GM19324 (cell line): ENCODE measurements at regions not wholly inside any gene's neighbourhood (a gene's known extent, or its start where the extent isn't known, plus 50 kb on each side); places are given as distances from the start of the nearest gene placed in this dataset.

Experiments used
- ATAC-seq: cut with Tn5 transposase; IDR thresholded peaks from one replicate; pipeline ENCODE4 v1.9.1; 2021; ENCODE audit warnings: mild to moderate bottlenecking, moderate library complexity; ENCODE audit not compliant: unreplicated experiment, low FRiP score

GRCh38 chr12:94725375-94726168 lies 75.2 kb upstream of the TMCC3 start:
- ATAC-seq, result no peak

- no peak for ATAC-seq
These were observed 72.3 kb upstream of the TMCC3 start for GRCh38 chr12:94722664-94723063.

GRCh38 chr12:94721173-94721572 lies 70.8 kb upstream of the TMCC3 start:
- ATAC-seq, result peak; percentile 74

- ATAC-seq, result no peak
These were observed 67.8 kb upstream of the TMCC3 start for GRCh38 chr12:94718114-94718513.

GRCh38 chr12:94717656-94718055 lies 67.3 kb upstream of the TMCC3 start:
- no peak for ATAC-seq

GRCh38 chr12:94717108-94717507 lies 66.8 kb upstream of the TMCC3 start:
- ATAC-seq, result no peak

GRCh38 chr12:94716339-94716738 lies 66.0 kb upstream of the TMCC3 start:
- ATAC-seq, result no peak

GRCh38 chr12:94714378-94715114 lies 64.2 kb upstream of the TMCC3 start:
- ATAC-seq, result no peak

GRCh38 chr12:94712815-94713515 lies 62.6 kb upstream of the TMCC3 start:
- no peak for ATAC-seq

GRCh38 chr12:94710933-94711332 lies 60.6 kb upstream of the TMCC3 start:
- ATAC-seq, result no peak

- ATAC-seq, result no peak
These were observed 57.5 kb upstream of the TMCC3 start for GRCh38 chr12:94707892-94708291.

- ATAC-seq, result no peak
These were observed 56.7 kb upstream of the TMCC3 start for GRCh38 chr12:94707036-94707435.

GRCh38 chr12:94706250-94706661 lies 55.9 kb upstream of the TMCC3 start:
- ATAC-seq, result no peak

GRCh38 chr12:94705676-94706075 lies 55.3 kb upstream of the TMCC3 start:
- ATAC-seq, result no peak

GRCh38 chr12:94704452-94705306 lies 54.3 kb upstream of the TMCC3 start:
- ATAC-seq, result no peak

- no peak for ATAC-seq
These were observed 52.3 kb upstream of the TMCC3 start for GRCh38 chr12:94702696-94703095.

GRCh38 chr12:94701711-94702110 lies 51.4 kb upstream of the TMCC3 start:
- no peak for ATAC-seq

- no peak for ATAC-seq
These were observed 50.3 kb upstream of the TMCC3 start for GRCh38 chr12:94700662-94701061.
